Activated B cell treated with CpG ODN at 0.5 μM for 24 hours (primary cell): ENCODE measurements at regions not wholly inside any gene's neighbourhood (a gene's known extent, or its start where the extent isn't known, plus 50 kb on each side); places are given as distances from the start of the nearest gene placed in this dataset.

ENCODE experiments used
- ATAC-seq: fragments of 200-7000 bp; cut with Tn5 transposase; one replicate; pipeline ENCODE4 v1.10.0; 2021; ENCODE audit warnings: low read depth, mild to moderate bottlenecking, moderate library complexity
- CTCF ChIA-PET: fragments of 350-600 bp; sonication (Branson Sonifier 250); formaldehyde crosslinking; loops from one replicate; lab custom pipeline; 2021; ENCODE audit warnings: antibody characterized with exemption; lab: Charles Lee
- POLR2A ChIA-PET: fragments of 350-600 bp; sonication (Branson Sonifier 250); formaldehyde crosslinking; loops from one replicate; lab custom pipeline; 2021; ENCODE audit warnings: antibody characterized with exemption; lab: Charles Lee
- DNase-seq: peaks from one replicate; pipeline ENCODE4 v3.0.0; 2022
- H3K27ac Mint-ChIP-seq: one replicate; pipeline ENCODE4 v1.8.0; 2020; ENCODE audit warnings: mixed read lengths
- H3K27me3 Mint-ChIP-seq: one replicate; pipeline ENCODE4 v1.8.0; 2021; ENCODE audit warnings: mixed read lengths
- H3K36me3 Mint-ChIP-seq: one replicate; pipeline ENCODE4 v1.8.0; 2021; ENCODE audit warnings: low read depth, mixed read lengths
- H3K4me1 Mint-ChIP-seq: one replicate; pipeline ENCODE4 v1.8.0; 2021; ENCODE audit warnings: mixed read lengths
- H3K4me3 Mint-ChIP-seq: one replicate; pipeline ENCODE4 v1.8.0; 2020; ENCODE audit warnings: mild to moderate bottlenecking, mixed read lengths
- H3K9me3 Mint-ChIP-seq: one replicate; pipeline ENCODE4 v1.8.0; 2020; ENCODE audit warnings: mixed read lengths
- intact Hi-C: fragments of 100-400 bp; cut with micrococcal nuclease; formaldehyde crosslinking; loops from one replicate; pipeline ENCODE4 v1.15.1; 2024
- TF ChIP-seq, protein P1 (sequence below): fragments of 200-600 bp; IDR thresholded peaks from one replicate; pipeline ENCODE4 v1.8.0; 2022; ENCODE audit warnings: antibody characterized with exemption, mild to moderate bottlenecking

DNA sequence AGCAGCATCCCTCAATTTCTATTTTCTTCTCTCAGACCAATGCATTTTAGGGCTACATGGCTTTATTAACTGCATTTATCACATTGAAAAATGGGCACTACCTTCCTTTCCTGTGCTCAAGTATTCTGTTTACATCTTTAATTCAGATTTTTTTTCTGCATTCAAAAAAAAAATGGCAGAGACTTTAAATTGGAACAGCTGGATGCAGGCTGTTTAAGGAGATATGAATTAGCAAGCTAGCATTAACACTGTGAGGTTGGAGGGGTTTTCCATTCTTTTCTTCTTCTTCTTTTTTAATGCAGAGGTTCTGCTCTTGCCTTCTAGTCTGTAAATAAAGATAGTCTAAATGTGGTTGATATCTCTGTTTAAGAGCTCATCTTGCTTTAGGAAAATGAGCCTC, 242.9 kb upstream of the RBFOX1 start:
- intact Hi-C loops, result no loop called here
- ATAC-seq (no peak), DNase-seq (no peak)
- TF ChIP-seq, protein P1, sequence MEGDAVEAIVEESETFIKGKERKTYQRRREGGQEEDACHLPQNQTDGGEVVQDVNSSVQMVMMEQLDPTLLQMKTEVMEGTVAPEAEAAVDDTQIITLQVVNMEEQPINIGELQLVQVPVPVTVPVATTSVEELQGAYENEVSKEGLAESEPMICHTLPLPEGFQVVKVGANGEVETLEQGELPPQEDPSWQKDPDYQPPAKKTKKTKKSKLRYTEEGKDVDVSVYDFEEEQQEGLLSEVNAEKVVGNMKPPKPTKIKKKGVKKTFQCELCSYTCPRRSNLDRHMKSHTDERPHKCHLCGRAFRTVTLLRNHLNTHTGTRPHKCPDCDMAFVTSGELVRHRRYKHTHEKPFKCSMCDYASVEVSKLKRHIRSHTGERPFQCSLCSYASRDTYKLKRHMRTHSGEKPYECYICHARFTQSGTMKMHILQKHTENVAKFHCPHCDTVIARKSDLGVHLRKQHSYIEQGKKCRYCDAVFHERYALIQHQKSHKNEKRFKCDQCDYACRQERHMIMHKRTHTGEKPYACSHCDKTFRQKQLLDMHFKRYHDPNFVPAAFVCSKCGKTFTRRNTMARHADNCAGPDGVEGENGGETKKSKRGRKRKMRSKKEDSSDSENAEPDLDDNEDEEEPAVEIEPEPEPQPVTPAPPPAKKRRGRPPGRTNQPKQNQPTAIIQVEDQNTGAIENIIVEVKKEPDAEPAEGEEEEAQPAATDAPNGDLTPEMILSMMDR, result no peak
- ChIA-PET POLR2A (no interaction called here), CTCF (no interaction called here)
- no peak overlapping the region for H3K27ac Mint-ChIP-seq
- H3K9me3 Mint-ChIP-seq, result peaks cover 2% of the 10 kb centered on the region
- H3K27me3 Mint-ChIP-seq, result no peaks in the 10 kb centered on the region
- no peaks in the 10 kb centered on the region for H3K4me1 Mint-ChIP-seq
- H3K36me3 Mint-ChIP-seq, result no peaks in the 10 kb centered on the region
- no peak overlapping the region for H3K4me3 Mint-ChIP-seq

DNA sequence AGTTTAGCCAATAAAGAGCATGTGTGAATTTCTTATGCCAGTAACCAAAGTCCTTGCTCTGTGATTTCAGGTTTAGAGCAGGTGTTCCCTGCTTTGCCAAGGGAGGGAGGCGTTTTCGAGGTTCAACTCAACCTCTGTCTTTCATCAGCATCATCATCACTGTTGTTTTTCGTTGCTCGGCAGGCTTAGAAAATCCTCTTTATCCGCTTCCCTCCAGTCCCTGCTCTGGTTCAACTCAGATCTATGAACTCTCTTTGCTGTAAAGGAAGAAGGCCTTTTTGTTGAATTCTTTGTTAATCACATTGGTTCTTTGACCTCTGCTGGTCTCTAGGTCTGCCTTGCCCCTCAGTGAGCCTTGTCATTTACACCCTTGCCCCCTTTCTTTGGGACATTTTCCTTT, 243.9 kb upstream of the RBFOX1 start:
- no peak overlapping the region for H3K27ac Mint-ChIP-seq
- no peaks in the 10 kb centered on the region for H3K4me1 Mint-ChIP-seq
- no peak for DNase-seq
- intact Hi-C loops, result no loop called here
- no peaks in the 10 kb centered on the region for H3K36me3 Mint-ChIP-seq
- H3K4me3 Mint-ChIP-seq, result no peak overlapping the region
- CTCF ChIA-PET, result no interaction called here
- TF ChIP-seq, protein P1, result no peak
- POLR2A ChIA-PET, result no interaction called here
- H3K27me3 Mint-ChIP-seq, result no peaks in the 10 kb centered on the region
- peaks cover 2% of the 10 kb centered on the region for H3K9me3 Mint-ChIP-seq
- no peak for ATAC-seq

DNA sequence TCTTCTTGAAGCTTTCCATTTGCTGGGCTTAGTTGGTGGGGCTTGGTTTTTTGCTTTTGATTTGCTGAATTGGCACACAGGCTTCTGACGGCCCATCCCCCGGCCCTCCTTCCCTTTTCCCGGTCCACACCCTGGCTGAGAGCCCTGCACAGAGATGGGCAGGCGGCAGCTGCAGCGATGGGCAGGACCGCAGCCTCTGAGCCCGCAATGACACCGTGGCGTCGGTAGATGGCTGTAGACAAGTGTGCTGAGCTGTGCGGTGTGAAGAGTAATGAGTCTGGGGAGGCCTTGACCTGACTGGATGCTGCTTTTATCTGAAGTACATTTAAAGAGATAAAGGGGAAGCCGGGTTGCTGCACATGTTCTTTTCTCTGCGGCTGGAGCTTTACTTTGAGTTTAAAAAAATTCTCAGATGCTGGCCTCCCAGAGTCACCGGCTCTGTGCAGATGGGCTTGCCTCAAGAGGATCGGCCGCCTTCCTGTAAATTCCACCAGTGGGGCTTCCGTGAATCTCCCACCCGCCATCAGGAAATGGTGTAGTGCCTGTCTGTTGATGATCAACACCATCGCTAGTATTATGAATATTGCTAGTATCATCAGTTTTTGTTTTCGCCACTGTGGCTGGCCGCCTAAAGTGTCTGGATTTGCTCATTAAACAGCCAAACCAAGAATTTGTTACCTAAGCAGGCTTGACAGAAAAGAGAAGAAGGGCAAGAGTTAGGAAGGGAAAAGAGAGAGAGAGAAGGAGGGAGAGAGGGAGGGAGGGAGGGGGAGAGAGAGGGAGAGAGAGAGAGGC, 245.6 kb upstream of the RBFOX1 start:
- Mint-ChIP-seq H3K36me3 (no peaks in the 10 kb centered on the region), H3K9me3 (no peaks in the 10 kb centered on the region), H3K27me3 (no peaks in the 10 kb centered on the region), H3K27ac (no peak overlapping the region), H3K4me1 (no peaks in the 10 kb centered on the region), H3K4me3 (no peak overlapping the region)
- CTCF ChIA-PET, result no interaction called here
- ATAC-seq (no peak), DNase-seq (no peak)
- intact Hi-C loops, result no loop called here
- TF ChIP-seq, protein P1, result no peak
- POLR2A ChIA-PET, result no interaction called here

DNA sequence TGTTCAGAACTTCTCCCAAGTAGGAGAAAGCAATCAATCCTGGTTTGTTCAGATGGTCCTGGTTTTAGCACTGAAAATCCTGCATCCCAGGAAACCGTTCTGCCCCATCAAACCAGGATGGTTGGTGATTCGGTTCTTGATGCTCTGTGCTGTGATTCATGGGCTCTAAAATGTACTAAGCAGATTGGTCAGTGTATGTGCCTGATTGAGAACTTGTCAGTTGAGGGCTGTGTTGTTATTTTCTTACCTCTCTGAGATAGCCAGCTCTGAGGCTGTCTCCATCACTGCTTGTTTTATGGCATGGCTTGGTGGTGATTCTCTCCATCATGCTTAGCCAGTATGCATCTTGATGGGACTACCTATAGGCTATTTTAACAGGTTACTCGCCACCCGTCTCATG, 246.9 kb upstream of the RBFOX1 start:
- TF ChIP-seq, protein P1, result no peak
- Mint-ChIP-seq H3K9me3 (no peaks in the 10 kb centered on the region), H3K4me1 (no peaks in the 10 kb centered on the region), H3K27me3 (no peaks in the 10 kb centered on the region), H3K4me3 (no peak overlapping the region), H3K27ac (no peak overlapping the region), H3K36me3 (no peaks in the 10 kb centered on the region)
- ATAC-seq (no peak), DNase-seq (no peak)
- CTCF ChIA-PET, result no interaction called here
- intact Hi-C loops, result no loop called here
- POLR2A ChIA-PET, result no interaction called here

DNA sequence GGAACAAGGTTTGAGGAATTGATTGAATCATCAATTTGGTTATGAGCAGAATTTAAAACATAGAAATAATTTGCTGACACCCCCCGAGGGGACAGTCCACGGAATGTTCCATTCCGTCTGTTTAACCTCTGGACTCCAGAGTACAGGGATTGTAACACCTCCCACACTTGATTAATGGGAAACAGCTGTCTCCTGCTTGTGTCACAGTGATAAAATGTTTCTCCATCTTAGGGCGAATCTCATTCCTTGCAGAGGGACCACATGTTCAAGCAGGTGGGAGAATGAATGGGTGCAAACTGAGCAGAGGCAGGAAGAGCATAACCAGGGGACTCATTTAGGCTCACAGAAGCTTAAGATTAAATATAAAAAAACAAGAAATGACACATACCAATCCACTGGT, 249.5 kb upstream of the RBFOX1 start:
- DNase-seq (no peak), ATAC-seq (no peak)
- TF ChIP-seq, protein P1, result no peak
- ChIA-PET POLR2A (no interaction called here), CTCF (no interaction called here)
- H3K36me3 Mint-ChIP-seq, result no peaks in the 10 kb centered on the region
- no peaks in the 10 kb centered on the region for H3K4me1 Mint-ChIP-seq
- no peak overlapping the region for H3K27ac Mint-ChIP-seq
- no peaks in the 10 kb centered on the region for H3K27me3 Mint-ChIP-seq
- intact Hi-C loops, result no loop called here
- H3K4me3 Mint-ChIP-seq, result no peak overlapping the region
- H3K9me3 Mint-ChIP-seq, result no peaks in the 10 kb centered on the region
